Panc1 (cell line): ENCODE measurements at regions not wholly inside any gene's neighbourhood (a gene's known extent, or its start where the extent isn't known, plus 50 kb on each side); places are given as distances from the start of the nearest gene placed in this dataset.

ENCODE experiments used
- ATAC-seq: fragments of 200-7000 bp; cut with Tn5 transposase; 2 replicates; pipeline ENCODE4 v1.9.1; 2020; ENCODE audit warnings: mild to moderate bottlenecking, moderate library complexity
- BruUV-seq: library from RNA; stranded (reverse); fragments of 400-500 nt; replicated peaks from 2 replicates; lab custom pipeline; 2021; lab: Mats Ljungman, UMichigan
- CTCF ChIA-PET: fragments of 300-600 bp; sonication (Branson Sonifier 250); formaldehyde crosslinking; loops from one replicate; lab custom pipeline; 2022; ENCODE audit warnings: antibody characterized with exemption; lab: Charles Lee
- POLR2A ChIA-PET: fragments of 300-600 bp; sonication (Branson Sonifier 250); formaldehyde crosslinking; loops from one replicate; lab custom pipeline; 2022; ENCODE audit warnings: antibody characterized with exemption; lab: Charles Lee
- DNase-seq: peaks from one replicate; pipeline ENCODE4 v3.0.0-alpha.2; 2010; ENCODE audit warnings: low read depth, low spot score
- H3K27ac ChIP-seq: 2 replicates; pipeline ENCODE4 v1.5.1; 2011; ENCODE audit warnings: mild to moderate bottlenecking, low read length, inconsistent platforms
- H3K27me3 ChIP-seq: fragments of 200-500 bp; sonication (Bioruptor generic); 2 replicates; pipeline ENCODE4 v1.6.0; 2014; ENCODE audit warnings: low read length, inconsistent platforms; ENCODE audit not compliant: control insufficient read depth, insufficient read depth
- H3K36me3 ChIP-seq: fragments of 200-500 bp; sonication (Bioruptor generic); 2 replicates; pipeline ENCODE4 v1.5.1; 2014; ENCODE audit warnings: inconsistent platforms, mild to moderate bottlenecking, low read length, moderate library complexity; ENCODE audit not compliant: control insufficient read depth, insufficient read depth
- H3K4me1 ChIP-seq: 2 replicates; pipeline ENCODE4 v1.5.1; 2011; ENCODE audit warnings: inconsistent platforms, mild to moderate bottlenecking, low read length, moderate library complexity; ENCODE audit not compliant: control insufficient read depth, insufficient read depth
- H3K4me3 ChIP-seq, 2 experiments: 2 replicates each; pipeline ENCODE4 v1.5.1; 2011 to 2012; ENCODE audit warnings: low read depth in 2 of 2, low read length in 2 of 2, mild to moderate bottlenecking in 2 of 2, inconsistent platforms in 1 of 2, moderate library complexity in 1 of 2
- H3K9me3 ChIP-seq: fragments of 200-500 bp; sonication (Bioruptor generic); 2 replicates; pipeline ENCODE4 v1.5.1; 2014; ENCODE audit warnings: low read depth, mild to moderate bottlenecking, inconsistent platforms, low read length, moderate library complexity; ENCODE audit not compliant: control insufficient read depth, insufficient read depth
- POLR2AphosphoS5 ChIP-seq: IDR thresholded peaks from 2 replicates; pipeline ENCODE4 v1.6.1; 2012; ENCODE audit warnings: mild to moderate bottlenecking, low read depth, low read length, moderate library complexity
- SIN3A ChIP-seq: IDR thresholded peaks from 2 replicates; pipeline ENCODE4 v1.6.1; 2012; ENCODE audit warnings: low read depth, mild to moderate bottlenecking, low read length, moderate library complexity, borderline replicate concordance; ENCODE audit not compliant: insufficient read depth
- TCF7L2 ChIP-seq: IDR thresholded peaks from 2 replicates; pipeline ENCODE4 v1.6.1; 2011; ENCODE audit warnings: mild to moderate bottlenecking, low read depth, low read length, inconsistent platforms
- in situ Hi-C: cut with HindIII; loops from 2 replicates; pipeline ENCODE4 v1.10.0; 2016; ENCODE audit warnings: low sequenced_read_pairs, low pct_unique_long_range_greater_than_20kb
- intact Hi-C: fragments of 100-400 bp; cut with micrococcal nuclease; formaldehyde crosslinking; loops from one replicate; pipeline ENCODE4 v1.10.0; 2022; ENCODE audit not compliant: unreplicated experiment
- TF ChIP-seq, protein P1 (sequence below), 2 experiments: IDR thresholded peaks; 2 replicates each; pipeline ENCODE4 v1.6.1; 2011 to 2012; ENCODE audit warnings: low read depth in 2 of 2, control low read depth in 1 of 2, low read length in 1 of 2, mild to moderate bottlenecking in 1 of 2, moderate library complexity in 1 of 2; ENCODE audit not compliant: insufficient read depth in 1 of 2
- TF ChIP-seq, protein P2 (sequence below): fragments of 450-650 bp; IDR thresholded peaks from 2 replicates; pipeline ENCODE4 v1.5.1; 2017; ENCODE audit warnings: mild to moderate bottlenecking

DNA sequence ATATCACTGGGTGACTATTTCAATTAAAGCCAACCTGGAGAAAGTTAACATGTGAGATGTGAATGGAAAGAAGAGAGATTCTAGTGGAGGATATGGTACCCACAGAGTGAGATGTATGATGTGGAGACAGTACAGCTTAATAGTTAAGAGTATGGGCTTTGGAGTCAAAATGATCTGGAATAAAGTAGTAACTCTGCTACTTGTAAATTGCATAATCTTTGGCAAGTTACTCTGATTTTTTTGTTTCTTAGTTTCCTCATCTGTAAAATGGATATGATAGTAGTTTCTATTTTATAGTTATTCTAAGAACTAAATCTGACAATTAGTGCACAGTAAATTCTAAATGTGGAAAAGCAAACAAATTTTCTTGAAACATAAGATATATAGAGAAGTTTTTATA, 79.2 kb downstream of the ISOC1 start:
- TF ChIP-seq SIN3A, result no peak
- TF ChIP-seq TCF7L2, result no peak
- no peak for TF ChIP-seq POLR2AphosphoS5
- TF ChIP-seq, protein P1, sequence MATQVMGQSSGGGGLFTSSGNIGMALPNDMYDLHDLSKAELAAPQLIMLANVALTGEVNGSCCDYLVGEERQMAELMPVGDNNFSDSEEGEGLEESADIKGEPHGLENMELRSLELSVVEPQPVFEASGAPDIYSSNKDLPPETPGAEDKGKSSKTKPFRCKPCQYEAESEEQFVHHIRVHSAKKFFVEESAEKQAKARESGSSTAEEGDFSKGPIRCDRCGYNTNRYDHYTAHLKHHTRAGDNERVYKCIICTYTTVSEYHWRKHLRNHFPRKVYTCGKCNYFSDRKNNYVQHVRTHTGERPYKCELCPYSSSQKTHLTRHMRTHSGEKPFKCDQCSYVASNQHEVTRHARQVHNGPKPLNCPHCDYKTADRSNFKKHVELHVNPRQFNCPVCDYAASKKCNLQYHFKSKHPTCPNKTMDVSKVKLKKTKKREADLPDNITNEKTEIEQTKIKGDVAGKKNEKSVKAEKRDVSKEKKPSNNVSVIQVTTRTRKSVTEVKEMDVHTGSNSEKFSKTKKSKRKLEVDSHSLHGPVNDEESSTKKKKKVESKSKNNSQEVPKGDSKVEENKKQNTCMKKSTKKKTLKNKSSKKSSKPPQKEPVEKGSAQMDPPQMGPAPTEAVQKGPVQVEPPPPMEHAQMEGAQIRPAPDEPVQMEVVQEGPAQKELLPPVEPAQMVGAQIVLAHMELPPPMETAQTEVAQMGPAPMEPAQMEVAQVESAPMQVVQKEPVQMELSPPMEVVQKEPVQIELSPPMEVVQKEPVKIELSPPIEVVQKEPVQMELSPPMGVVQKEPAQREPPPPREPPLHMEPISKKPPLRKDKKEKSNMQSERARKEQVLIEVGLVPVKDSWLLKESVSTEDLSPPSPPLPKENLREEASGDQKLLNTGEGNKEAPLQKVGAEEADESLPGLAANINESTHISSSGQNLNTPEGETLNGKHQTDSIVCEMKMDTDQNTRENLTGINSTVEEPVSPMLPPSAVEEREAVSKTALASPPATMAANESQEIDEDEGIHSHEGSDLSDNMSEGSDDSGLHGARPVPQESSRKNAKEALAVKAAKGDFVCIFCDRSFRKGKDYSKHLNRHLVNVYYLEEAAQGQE (IDR thresholded peaks at IDR 0.05; ENCODE audit: insufficient read depth in 1 of 2, low read depth in 2 of 2, low read length in 1 of 2), result no peak
- TF ChIP-seq, protein P2, sequence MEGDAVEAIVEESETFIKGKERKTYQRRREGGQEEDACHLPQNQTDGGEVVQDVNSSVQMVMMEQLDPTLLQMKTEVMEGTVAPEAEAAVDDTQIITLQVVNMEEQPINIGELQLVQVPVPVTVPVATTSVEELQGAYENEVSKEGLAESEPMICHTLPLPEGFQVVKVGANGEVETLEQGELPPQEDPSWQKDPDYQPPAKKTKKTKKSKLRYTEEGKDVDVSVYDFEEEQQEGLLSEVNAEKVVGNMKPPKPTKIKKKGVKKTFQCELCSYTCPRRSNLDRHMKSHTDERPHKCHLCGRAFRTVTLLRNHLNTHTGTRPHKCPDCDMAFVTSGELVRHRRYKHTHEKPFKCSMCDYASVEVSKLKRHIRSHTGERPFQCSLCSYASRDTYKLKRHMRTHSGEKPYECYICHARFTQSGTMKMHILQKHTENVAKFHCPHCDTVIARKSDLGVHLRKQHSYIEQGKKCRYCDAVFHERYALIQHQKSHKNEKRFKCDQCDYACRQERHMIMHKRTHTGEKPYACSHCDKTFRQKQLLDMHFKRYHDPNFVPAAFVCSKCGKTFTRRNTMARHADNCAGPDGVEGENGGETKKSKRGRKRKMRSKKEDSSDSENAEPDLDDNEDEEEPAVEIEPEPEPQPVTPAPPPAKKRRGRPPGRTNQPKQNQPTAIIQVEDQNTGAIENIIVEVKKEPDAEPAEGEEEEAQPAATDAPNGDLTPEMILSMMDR, result no peak
- H3K27ac ChIP-seq, result no peak overlapping the region
- no peak overlapping the region for H3K4me3 ChIP-seq
- no peaks in the 10 kb centered on the region for H3K27me3 ChIP-seq
- DNase-seq, result no peak
- no peaks in the 10 kb centered on the region for H3K36me3 ChIP-seq
- intact Hi-C loops (loop anchor here (2.0 kb wide), 1 partner anchor 595 kb away; no protein-coding TSS in a partner anchor), in situ Hi-C loops (no loop called here)
- no peaks in the 10 kb centered on the region for H3K9me3 ChIP-seq
- no TSS peak for BruUV-seq
- POLR2A ChIA-PET, result no interaction called here
- no peaks in the 10 kb centered on the region for H3K4me1 ChIP-seq
- ATAC-seq, result no peak
- CTCF ChIA-PET, result no interaction called here

DNA sequence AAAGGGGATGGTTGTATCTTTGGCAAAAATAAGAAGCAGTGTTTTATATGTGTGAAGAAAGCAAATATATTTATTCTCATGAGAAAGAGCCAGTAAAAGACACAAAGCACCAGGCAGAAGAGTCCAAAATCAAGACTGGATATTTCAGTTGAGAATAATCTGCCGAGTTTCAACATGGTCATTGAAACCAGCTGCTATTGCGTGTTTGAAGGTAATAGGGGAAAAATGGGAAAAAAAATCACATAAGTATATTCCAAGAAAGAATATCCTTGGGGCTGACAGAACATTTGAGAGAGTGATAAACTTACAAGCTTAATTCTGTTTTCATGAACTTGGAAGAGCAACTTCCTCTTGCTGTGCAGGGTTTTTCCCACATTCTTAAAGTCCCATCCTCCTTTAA, 79.9 kb downstream of the ISOC1 start:
- H3K27me3 ChIP-seq, result no peaks in the 10 kb centered on the region
- no TSS peak for BruUV-seq
- in situ Hi-C loops (no loop called here), intact Hi-C loops (no loop called here)
- no peak overlapping the region for H3K27ac ChIP-seq
- no peaks in the 10 kb centered on the region for H3K36me3 ChIP-seq
- POLR2A ChIA-PET, result no interaction called here
- H3K4me3 ChIP-seq, result no peak overlapping the region
- no peak for DNase-seq
- TF ChIP-seq TCF7L2 (no peak), POLR2AphosphoS5 (no peak), SIN3A (no peak)
- TF ChIP-seq, protein P1 (IDR thresholded peaks at IDR 0.05; ENCODE audit: insufficient read depth in 1 of 2, low read depth in 2 of 2, low read length in 1 of 2), result no peak
- TF ChIP-seq, protein P2, result no peak
- no peaks in the 10 kb centered on the region for H3K4me1 ChIP-seq
- ATAC-seq, result no peak
- CTCF ChIA-PET, result no interaction called here
- H3K9me3 ChIP-seq, result no peaks in the 10 kb centered on the region
